Suprapubic skin (tissue), 4 donors: ENCODE measurements at regions not wholly inside any gene's neighbourhood (a gene's known extent, or its start where the extent isn't known, plus 50 kb on each side); places are given as distances from the start of the nearest gene placed in this dataset.

ENCODE experiments used
- POLR2A ChIP-seq, 2 donors: fragments of 450-650 bp; IDR thresholded peaks; one replicate each; pipeline ENCODE4 v1.6.1; 2017; ENCODE audit warnings: antibody characterized with exemption in 2 of 2, mild to moderate bottlenecking in 2 of 2, moderate library complexity in 2 of 2
- POLR2AphosphoS5 ChIP-seq, 3 donors: sonication (generic); formaldehyde crosslinking; IDR thresholded peaks; one replicate each; pipeline ENCODE4 v1.6.1; 2017; ENCODE audit warnings: antibody characterized with exemption in 3 of 3
- TF ChIP-seq, protein P1 (sequence below), 2 donors: fragments of 200-600 bp in 1 of 2; fragments of 450-650 bp in 1 of 2; sonication (generic) in 1 of 2; IDR thresholded peaks; one replicate each; pipeline ENCODE4 v1.5.1; 2016 to 2019; ENCODE audit warnings: antibody characterized with exemption in 2 of 2, mild to moderate bottlenecking in 1 of 2, moderate library complexity in 1 of 2

DNA sequence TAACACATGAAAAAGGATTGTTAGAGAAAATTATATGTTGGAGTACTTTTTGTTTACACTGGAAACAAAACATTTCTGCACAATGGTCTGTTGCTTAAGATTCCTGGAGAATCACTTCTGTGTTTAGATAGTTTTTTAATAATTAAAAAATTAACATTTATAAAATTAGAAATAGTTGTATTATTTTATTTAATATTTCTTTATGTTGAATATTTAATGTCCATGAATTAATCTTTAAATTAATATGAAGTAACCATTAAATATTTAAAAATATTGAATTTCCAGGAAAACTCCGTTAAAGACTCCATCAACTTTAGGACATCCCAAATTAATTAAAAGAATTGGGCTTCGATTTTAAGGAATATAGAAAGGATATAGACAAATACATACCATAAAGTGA, 797.1 kb upstream of the GALNTL6 start:
- TF ChIP-seq, protein P1, sequence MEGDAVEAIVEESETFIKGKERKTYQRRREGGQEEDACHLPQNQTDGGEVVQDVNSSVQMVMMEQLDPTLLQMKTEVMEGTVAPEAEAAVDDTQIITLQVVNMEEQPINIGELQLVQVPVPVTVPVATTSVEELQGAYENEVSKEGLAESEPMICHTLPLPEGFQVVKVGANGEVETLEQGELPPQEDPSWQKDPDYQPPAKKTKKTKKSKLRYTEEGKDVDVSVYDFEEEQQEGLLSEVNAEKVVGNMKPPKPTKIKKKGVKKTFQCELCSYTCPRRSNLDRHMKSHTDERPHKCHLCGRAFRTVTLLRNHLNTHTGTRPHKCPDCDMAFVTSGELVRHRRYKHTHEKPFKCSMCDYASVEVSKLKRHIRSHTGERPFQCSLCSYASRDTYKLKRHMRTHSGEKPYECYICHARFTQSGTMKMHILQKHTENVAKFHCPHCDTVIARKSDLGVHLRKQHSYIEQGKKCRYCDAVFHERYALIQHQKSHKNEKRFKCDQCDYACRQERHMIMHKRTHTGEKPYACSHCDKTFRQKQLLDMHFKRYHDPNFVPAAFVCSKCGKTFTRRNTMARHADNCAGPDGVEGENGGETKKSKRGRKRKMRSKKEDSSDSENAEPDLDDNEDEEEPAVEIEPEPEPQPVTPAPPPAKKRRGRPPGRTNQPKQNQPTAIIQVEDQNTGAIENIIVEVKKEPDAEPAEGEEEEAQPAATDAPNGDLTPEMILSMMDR (IDR thresholded peaks at IDR 0.05): no peak
- TF ChIP-seq POLR2A (IDR thresholded peaks at IDR 0.05) (no peak), POLR2AphosphoS5 (IDR thresholded peaks at IDR 0.05) (no peak)
